GM18870 (cell line): ENCODE measurements at regions not wholly inside any gene's neighbourhood (a gene's known extent, or its start where the extent isn't known, plus 50 kb on each side); places are given as distances from the start of the nearest gene placed in this dataset.
"Not testable (repeated sequence)": the region's sequence is repeated elsewhere in the genome, so short reads cannot be mapped to it uniquely, and the experiment has no call there.

Source experiments
- ATAC-seq: cut with Tn5 transposase; IDR thresholded peaks from one replicate; pipeline ENCODE4 v1.9.1; 2021; ENCODE audit warnings: moderate library complexity; ENCODE audit not compliant: unreplicated experiment

- ATAC-seq, result no peak
Measured at GRCh38 chr3:67064105-67064504, 66.0 kb downstream of the KBTBD8 start.

- ATAC-seq, result peak; percentile 91
Measured at GRCh38 chr3:67067251-67067650, 69.1 kb downstream of the KBTBD8 start.

GRCh38 chr3:67072640-67073039 is 74.5 kb downstream of the KBTBD8 start:
- ATAC-seq, result not testable (repeated sequence)

- ATAC-seq, result no peak
Measured at GRCh38 chr3:67073812-67074211, 75.7 kb downstream of the KBTBD8 start.

GRCh38 chr3:67075295-67075694 is 77.2 kb downstream of the KBTBD8 start:
- no peak for ATAC-seq

- ATAC-seq, result no peak
Measured at GRCh38 chr3:67076607-67077006, 78.5 kb downstream of the KBTBD8 start.

GRCh38 chr3:67077656-67078055 is 79.5 kb downstream of the KBTBD8 start:
- ATAC-seq, result no peak

GRCh38 chr3:67082533-67083024 is 84.5 kb downstream of the KBTBD8 start:
- ATAC-seq, result no peak

GRCh38 chr3:67083277-67083676 is 85.2 kb downstream of the KBTBD8 start:
- no peak for ATAC-seq

GRCh38 chr3:67087788-67088187 is 89.7 kb downstream of the KBTBD8 start:
- ATAC-seq, result no peak

- ATAC-seq, result no peak
Measured at GRCh38 chr3:67090474-67090873, 92.4 kb downstream of the KBTBD8 start.

- ATAC-seq, result no peak
Measured at GRCh38 chr3:67093305-67093704, 95.2 kb downstream of the KBTBD8 start.

GRCh38 chr3:67094167-67094566 is 96.1 kb downstream of the KBTBD8 start:
- no peak for ATAC-seq

- no peak for ATAC-seq
Measured at GRCh38 chr3:67094774-67095173, 96.7 kb downstream of the KBTBD8 start.

GRCh38 chr3:67104388-67104787 is 106.3 kb downstream of the KBTBD8 start:
- ATAC-seq, result no peak

GRCh38 chr3:67106874-67107273 is 108.8 kb downstream of the KBTBD8 start:
- ATAC-seq, result no peak

- no peak for ATAC-seq
Measured at GRCh38 chr3:67109651-67110204, 111.6 kb downstream of the KBTBD8 start.

- ATAC-seq, result peak; percentile 96
Measured at GRCh38 chr3:67113802-67114407, 115.8 kb downstream of the KBTBD8 start.

- ATAC-seq, result no peak
Measured at GRCh38 chr3:67118122-67118521, 120.0 kb downstream of the KBTBD8 start.

- ATAC-seq, result no peak
Measured at GRCh38 chr3:67118635-67119034, 120.5 kb downstream of the KBTBD8 start.

GRCh38 chr3:67123914-67124313 is 125.8 kb downstream of the KBTBD8 start:
- ATAC-seq, result no peak

- no peak for ATAC-seq
Measured at GRCh38 chr3:67127254-67127653, 129.1 kb downstream of the KBTBD8 start.

- ATAC-seq, result no peak
Measured at GRCh38 chr3:67142432-67142831, 144.3 kb downstream of the KBTBD8 start.
